Fibroblast of the aortic adventitia (primary cell): ENCODE measurements at regions not wholly inside any gene's neighbourhood (a gene's known extent, or its start where the extent isn't known, plus 50 kb on each side); places are given as distances from the start of the nearest gene placed in this dataset.

Experiments used
- DNase-seq: peaks from one replicate; pipeline ENCODE4 v3.0.0-alpha.2; 2010; ENCODE audit warnings: low read depth
- H3K4me3 ChIP-seq: 2 replicates; pipeline ENCODE4 v1.5.1; 2011; ENCODE audit warnings: low read depth, mild to moderate bottlenecking, control low read depth, low read length, moderate library complexity
- TF ChIP-seq, protein P1 (sequence below): IDR thresholded peaks from 2 replicates; pipeline ENCODE4 v1.5.1; 2011; ENCODE audit warnings: mild to moderate bottlenecking, low read length, control low read depth, inconsistent platforms; ENCODE audit not compliant: insufficient read depth

DNA sequence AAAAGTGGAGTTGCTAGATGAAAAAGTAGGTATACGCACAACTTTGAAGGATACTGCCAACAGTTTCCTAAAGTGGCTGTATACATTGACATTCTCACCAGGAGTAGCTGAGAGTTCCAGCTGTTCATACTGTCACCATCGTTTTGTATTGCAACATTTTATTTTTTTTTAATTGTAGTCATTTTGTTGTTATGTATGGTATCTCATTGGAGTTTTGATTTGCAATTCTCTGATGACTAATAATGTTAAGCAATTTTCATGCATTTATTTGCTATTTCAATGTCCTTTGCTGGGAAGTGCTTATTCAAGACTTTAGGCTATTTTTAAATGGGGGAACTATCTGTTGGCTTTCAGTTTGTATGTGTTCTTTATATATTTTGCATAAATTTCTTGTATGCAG, 185.1 kb upstream of the TGFBR2 start:
- peak; percentile 80 for DNase-seq
- H3K4me3 ChIP-seq = no peak overlapping the region
- TF ChIP-seq, protein P1, sequence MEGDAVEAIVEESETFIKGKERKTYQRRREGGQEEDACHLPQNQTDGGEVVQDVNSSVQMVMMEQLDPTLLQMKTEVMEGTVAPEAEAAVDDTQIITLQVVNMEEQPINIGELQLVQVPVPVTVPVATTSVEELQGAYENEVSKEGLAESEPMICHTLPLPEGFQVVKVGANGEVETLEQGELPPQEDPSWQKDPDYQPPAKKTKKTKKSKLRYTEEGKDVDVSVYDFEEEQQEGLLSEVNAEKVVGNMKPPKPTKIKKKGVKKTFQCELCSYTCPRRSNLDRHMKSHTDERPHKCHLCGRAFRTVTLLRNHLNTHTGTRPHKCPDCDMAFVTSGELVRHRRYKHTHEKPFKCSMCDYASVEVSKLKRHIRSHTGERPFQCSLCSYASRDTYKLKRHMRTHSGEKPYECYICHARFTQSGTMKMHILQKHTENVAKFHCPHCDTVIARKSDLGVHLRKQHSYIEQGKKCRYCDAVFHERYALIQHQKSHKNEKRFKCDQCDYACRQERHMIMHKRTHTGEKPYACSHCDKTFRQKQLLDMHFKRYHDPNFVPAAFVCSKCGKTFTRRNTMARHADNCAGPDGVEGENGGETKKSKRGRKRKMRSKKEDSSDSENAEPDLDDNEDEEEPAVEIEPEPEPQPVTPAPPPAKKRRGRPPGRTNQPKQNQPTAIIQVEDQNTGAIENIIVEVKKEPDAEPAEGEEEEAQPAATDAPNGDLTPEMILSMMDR = no peak

DNA sequence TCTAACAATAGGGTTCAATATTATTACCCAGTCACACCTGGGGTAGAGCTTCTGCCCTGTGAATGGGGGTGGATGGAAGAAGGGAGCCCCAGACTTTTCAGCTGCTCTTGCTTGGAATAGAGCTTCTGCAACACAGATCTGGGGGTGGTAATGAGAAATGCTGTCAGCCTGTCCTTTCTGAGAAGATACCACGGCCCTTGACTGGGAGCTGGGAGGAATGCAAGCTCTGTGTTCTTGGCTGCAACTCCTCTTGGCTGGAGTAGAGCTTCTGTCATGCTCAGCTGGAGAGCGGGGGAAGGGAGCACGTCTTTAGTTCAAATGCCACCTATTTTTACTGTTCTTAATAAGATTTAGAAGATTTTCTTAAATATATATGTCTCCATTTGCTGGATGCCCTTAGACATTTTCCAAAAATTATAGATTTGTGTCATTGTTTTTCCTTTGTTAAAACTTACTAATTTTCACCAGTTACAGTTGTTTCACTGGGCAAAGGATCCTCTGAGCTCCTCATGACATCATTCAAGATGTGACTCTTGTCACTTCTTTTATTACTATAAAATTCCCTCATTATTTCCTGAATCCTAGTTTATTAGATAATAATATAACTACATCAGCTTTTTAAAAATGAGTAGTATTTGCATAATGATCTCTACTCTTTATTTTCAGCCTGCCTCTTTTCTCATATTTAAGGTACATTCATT, 180.0 kb upstream of the TGFBR2 start:
- peak; percentile 80 for DNase-seq

DNA sequence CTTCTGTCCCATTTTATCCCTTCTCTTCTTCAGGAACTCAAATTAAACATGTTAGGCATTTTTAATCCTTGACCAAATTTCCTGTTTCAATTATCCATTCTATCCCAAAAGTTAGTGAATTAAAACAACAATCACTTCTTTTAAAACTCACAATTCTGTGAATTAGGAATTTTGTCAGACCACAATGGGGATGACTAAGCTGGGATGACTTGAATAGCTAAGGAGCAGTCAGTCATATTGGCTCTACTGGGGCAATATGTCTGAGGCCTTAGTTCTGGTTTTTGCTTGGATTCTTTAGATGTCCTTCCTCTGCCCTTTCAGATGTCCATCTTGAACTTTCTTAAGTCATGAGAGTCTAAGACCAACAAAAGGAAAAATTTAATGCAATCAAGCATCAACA, 178.2 kb upstream of the TGFBR2 start:
- peak; percentile 54 for DNase-seq
- TF ChIP-seq, protein P1 = no peak
- no peak overlapping the region for H3K4me3 ChIP-seq

More for the DNA sequence above, 180.0 kb upstream of the TGFBR2 start:
- H3K4me3 ChIP-seq = no peak overlapping the region
- TF ChIP-seq, protein P1 = no peak

DNA sequence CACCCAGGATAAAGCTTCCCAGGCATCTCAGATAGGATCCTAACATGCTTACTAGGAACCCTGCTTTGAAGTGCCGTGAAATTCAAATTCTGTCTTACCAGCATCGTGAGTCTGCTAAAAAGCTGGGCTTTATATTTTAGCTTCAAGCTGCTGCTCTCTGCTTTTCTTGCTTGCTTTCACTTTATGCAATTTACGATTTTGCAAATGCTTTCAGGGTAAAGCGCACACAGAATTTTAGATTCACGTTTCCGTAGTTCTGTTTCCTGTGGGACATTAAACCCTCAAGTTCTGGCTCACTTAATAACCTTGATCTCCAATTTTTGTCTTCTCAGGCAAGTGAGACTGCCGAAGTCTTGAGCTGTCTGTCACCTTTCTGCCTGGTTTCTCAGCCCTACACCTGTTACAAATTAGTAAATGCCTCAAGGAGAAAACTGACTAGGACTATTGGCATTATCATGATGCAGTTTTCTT, 170.5 kb upstream of the TGFBR2 start:
- peak; percentile 32 for DNase-seq
- TF ChIP-seq, protein P1 = no peak
- peak overlapping the region; percentile 1 for H3K4me3 ChIP-seq

DNA sequence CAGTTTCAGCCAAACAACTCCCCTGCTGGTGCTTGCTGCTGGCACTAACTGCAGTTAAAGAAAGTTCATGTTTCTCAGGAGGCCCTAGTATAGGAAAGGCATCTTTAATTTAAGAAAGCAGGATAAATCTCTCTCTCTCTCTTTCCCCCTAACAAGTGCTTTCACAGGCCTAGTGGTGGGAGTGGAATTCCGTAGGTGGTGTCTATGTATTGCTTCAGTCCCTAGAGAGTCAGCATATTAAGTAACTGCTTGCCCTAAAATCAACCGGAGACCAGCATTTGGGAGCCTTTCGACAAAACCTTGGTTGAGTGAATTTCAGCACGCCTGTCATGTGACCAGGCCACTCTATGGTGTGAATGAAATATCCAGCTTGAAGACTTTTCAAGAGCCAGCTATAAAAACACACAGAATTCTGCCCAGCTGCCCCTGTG, 169.2 kb upstream of the TGFBR2 start:
- DNase-seq = peak; percentile 82
- H3K4me3 ChIP-seq = no peak overlapping the region
- TF ChIP-seq, protein P1 = peak; percentile 37

DNA sequence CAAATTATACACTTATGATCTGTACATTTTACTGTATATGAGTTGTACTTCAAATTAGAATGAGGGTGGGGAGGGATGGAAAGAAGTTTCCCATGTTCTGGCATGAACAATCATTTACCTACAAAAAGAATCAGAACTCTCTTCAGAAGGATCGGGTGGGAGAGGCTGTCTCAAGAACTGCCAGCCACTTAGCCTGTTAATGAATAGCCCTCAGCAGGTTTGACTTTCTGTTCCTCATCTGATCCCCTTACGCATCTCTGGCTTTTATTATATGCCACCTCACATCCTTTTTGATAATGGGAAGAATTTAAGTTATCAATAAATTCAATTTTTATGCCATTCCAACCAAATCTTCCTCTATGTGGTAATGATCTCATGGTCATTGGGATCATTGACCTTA, 168.3 kb upstream of the TGFBR2 start:
- TF ChIP-seq, protein P1 = no peak
- DNase-seq = no peak
- H3K4me3 ChIP-seq = no peak overlapping the region
